Mucosa of descending colon (tissue), 3 donors: ENCODE measurements at regions not wholly inside any gene's neighbourhood (a gene's known extent, or its start where the extent isn't known, plus 50 kb on each side); places are given as distances from the start of the nearest gene placed in this dataset.

ENCODE experiments used
- ATAC-seq: fragments of 200-7000 bp; cut with Tn5 transposase; one replicate; pipeline ENCODE4 v1.9.1; 2020; ENCODE audit warnings: mild to moderate bottlenecking, moderate library complexity
- DNase-seq, 3 donors: peaks; one replicate each; pipeline ENCODE4 v3.0.0-alpha.2; 2020
- H3K36me3 ChIP-seq: fragments of 200-600 bp; one replicate; pipeline ENCODE4 v1.8.0; 2021; ENCODE audit warnings: low read depth, mild to moderate bottlenecking
- H3K4me1 ChIP-seq: fragments of 200-600 bp; one replicate; pipeline ENCODE4 v1.8.0; 2021; ENCODE audit warnings: low read depth, mild to moderate bottlenecking
- H3K4me3 ChIP-seq: fragments of 200-600 bp; one replicate; pipeline ENCODE4 v1.8.0; 2021; ENCODE audit warnings: mild to moderate bottlenecking
- H3K9me3 ChIP-seq: fragments of 200-600 bp; one replicate; pipeline ENCODE4 v1.8.0; 2021; ENCODE audit warnings: mild to moderate bottlenecking
- intact Hi-C, 2 donors: fragments of 100-400 bp; cut with DNase I in 1 of 2; cut with micrococcal nuclease in 1 of 2; formaldehyde crosslinking; loops; one replicate each; pipeline versions ENCODE4 v1.11.0 to v1.11.1; 2022; cut with DNase I, micrococcal nuclease
- TF ChIP-seq, protein P1 (sequence below): fragments of 200-600 bp; IDR thresholded peaks from one replicate; pipeline ENCODE4 v1.8.0; 2022; ENCODE audit warnings: antibody characterized with exemption, mild to moderate bottlenecking
- donor health status: DM: no; HTN: no; CAD: no; lungs with moderate emphysema.
- donor health status: DM: no; HTN: no; CAD: no.
- donor health status: DM: no; HTN: yes; CAD: no.

DNA sequence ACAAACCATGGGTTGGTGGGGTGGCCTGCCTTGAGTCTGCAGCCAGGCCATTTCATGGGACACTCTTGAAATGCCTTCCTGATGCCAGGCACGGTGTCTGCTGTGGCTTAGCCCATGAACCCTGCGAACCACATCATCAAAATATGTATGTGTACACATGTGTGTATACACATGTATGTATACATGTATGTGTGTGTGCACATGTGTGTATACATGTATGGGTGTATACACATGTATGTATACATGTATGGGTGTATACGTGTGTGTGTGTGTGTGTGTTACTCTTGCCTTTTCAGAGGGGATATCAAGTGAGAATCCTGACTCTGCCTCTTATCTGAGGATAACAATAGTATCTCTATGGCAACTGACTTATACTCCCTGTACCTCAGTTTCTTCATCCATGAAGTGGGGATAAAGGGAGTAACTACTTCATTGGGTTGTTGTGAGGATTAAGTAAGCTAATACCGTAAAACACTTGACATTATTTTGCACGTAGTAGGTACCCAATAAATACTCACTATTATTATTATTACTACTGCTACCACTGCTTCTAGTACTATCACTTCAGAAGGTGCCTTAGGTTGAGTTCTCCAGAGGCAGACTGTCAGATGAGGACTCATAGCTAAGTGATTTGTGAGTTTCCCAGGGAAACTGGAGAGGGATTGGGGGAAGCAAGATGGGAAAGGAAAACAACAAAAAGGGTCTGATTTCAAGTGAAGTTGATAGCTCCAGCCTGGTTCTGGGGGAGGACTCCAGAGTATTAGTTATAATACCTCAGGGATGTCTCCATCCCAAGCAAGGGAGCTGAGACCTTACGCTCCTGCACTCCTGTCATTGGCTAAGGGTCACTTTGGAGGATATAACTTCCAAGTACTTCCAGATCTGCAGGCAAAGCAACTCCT, 110.5 kb downstream of the VEGFA start:
- intact Hi-C loops = no loop called here
- no peak for ATAC-seq
- TF ChIP-seq, protein P1, sequence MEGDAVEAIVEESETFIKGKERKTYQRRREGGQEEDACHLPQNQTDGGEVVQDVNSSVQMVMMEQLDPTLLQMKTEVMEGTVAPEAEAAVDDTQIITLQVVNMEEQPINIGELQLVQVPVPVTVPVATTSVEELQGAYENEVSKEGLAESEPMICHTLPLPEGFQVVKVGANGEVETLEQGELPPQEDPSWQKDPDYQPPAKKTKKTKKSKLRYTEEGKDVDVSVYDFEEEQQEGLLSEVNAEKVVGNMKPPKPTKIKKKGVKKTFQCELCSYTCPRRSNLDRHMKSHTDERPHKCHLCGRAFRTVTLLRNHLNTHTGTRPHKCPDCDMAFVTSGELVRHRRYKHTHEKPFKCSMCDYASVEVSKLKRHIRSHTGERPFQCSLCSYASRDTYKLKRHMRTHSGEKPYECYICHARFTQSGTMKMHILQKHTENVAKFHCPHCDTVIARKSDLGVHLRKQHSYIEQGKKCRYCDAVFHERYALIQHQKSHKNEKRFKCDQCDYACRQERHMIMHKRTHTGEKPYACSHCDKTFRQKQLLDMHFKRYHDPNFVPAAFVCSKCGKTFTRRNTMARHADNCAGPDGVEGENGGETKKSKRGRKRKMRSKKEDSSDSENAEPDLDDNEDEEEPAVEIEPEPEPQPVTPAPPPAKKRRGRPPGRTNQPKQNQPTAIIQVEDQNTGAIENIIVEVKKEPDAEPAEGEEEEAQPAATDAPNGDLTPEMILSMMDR = no peak

GRCh38 chr6:43879722-43880121, 109.7 kb downstream of the VEGFA start:
- DNase-seq (no peak), ATAC-seq (no peak)
- Histone ChIP-seq H3K4me1 (no peaks in the 10 kb centered on the region), H3K9me3 (no peaks in the 10 kb centered on the region), H3K36me3 (no peaks in the 10 kb centered on the region), H3K4me3 (no peak overlapping the region)
- intact Hi-C loops = no loop called here
- TF ChIP-seq, protein P1 = no peak

More for the DNA sequence above, 110.5 kb downstream of the VEGFA start:
- no peaks in the 10 kb centered on the region for H3K9me3 ChIP-seq
- no peak for DNase-seq
- H3K4me1 ChIP-seq = no peaks in the 10 kb centered on the region
- H3K36me3 ChIP-seq = no peaks in the 10 kb centered on the region
- H3K4me3 ChIP-seq = no peak overlapping the region

- DNase-seq (peak in 2 of 3 donors; percentile 39 to 42), ATAC-seq (peak; percentile 24)
- Histone ChIP-seq H3K9me3 (no peaks in the 10 kb centered on the region), H3K4me3 (no peak overlapping the region), H3K4me1 (no peaks in the 10 kb centered on the region), H3K36me3 (no peaks in the 10 kb centered on the region)
- TF ChIP-seq, protein P1 = no peak
- intact Hi-C loops = no loop called here
These were observed 108.9 kb downstream of the VEGFA start for GRCh38 chr6:43878823-43879495.

DNA sequence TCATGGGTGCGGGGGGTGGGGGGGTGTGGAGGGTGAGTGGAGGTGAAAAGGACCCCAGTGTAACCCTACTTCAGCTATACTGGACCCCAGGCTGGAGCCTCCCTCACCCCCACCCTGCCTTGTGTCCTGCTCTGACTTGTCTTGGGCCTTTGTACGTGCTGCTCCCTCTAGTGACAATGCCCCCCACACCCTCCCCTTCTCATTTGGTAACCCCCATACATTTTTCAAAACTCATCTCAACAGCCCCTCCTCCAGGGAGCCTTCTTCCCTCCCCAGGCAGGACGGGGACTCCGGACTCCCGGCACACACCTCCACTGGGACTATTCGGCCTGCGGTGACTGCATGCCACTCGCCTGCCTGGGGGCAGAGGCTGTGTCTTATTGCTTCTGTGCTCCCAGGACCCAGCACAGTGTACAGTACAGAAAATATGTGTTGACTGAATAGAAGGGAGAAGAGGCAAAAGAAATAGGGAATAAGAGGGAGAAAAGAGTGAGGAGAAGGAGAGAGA, 108.2 kb downstream of the VEGFA start:
- Histone ChIP-seq H3K4me1 (no peaks in the 10 kb centered on the region), H3K36me3 (no peaks in the 10 kb centered on the region), H3K4me3 (no peak overlapping the region), H3K9me3 (no peaks in the 10 kb centered on the region)
- ATAC-seq = no peak
- intact Hi-C loops = no loop called here
- TF ChIP-seq, protein P1 = no peak
- no peak for DNase-seq

- no peak for ATAC-seq
These were observed 107.6 kb downstream of the VEGFA start for GRCh38 chr6:43877463-43878126.

More at GRCh38 chr6:43877463-43878126, 107.6 kb downstream of the VEGFA start:
- Histone ChIP-seq H3K4me3 (no peak overlapping the region), H3K9me3 (no peaks in the 10 kb centered on the region), H3K36me3 (no peaks in the 10 kb centered on the region), H3K4me1 (no peaks in the 10 kb centered on the region)
- intact Hi-C loops = no loop called here
- DNase-seq = no peak
- TF ChIP-seq, protein P1 = no peak
